CD14-positive monocyte (primary cell): ENCODE measurements at regions not wholly inside any gene's neighbourhood (a gene's known extent, or its start where the extent isn't known, plus 50 kb on each side); places are given as distances from the start of the nearest gene placed in this dataset.

Source experiments
- DNase-seq, 3 donors: peaks; one replicate each; pipeline ENCODE4 v3.0.0-alpha.2; 2011 to 2022
- H2AFZ ChIP-seq: 2 replicates; pipeline ENCODE4 v1.6.0; 2012; ENCODE audit warnings: mild to moderate bottlenecking, low read depth, low read length, inconsistent platforms; ENCODE audit not compliant: insufficient read depth, poor library complexity, severe bottlenecking
- H3K27ac ChIP-seq, 2 donors: 1 replicate in 1 of 2; 2 replicates in 1 of 2; pipeline ENCODE4 v1.5.1; 2012 to 2013; ENCODE audit warnings: low read length in 2 of 2, control low read depth in 1 of 2, inconsistent platforms in 1 of 2, low read depth in 1 of 2, mild to moderate bottlenecking in 1 of 2
- H3K27me3 ChIP-seq, 2 donors: one replicate each; pipeline versions ENCODE4 v1.6.0 to v1.6.1; 2011 to 2013; ENCODE audit warnings: low read length in 2 of 2; ENCODE audit not compliant: control insufficient read depth in 2 of 2, insufficient read depth in 2 of 2
- H3K36me3 ChIP-seq, 2 donors: replicated peaks in 1 of 2; 1 replicate in 1 of 2; 2 replicates in 1 of 2; pipeline versions ENCODE4 v1.5.1 to v1.6.1; 2012 to 2013; ENCODE audit warnings: low read length in 2 of 2, control low read depth in 1 of 2, inconsistent platforms in 1 of 2, mild to moderate bottlenecking in 1 of 2; ENCODE audit not compliant: insufficient read depth in 2 of 2, control insufficient read depth in 1 of 2
- H3K4me1 ChIP-seq, 2 donors: 1 replicate in 1 of 2; 2 replicates in 1 of 2; pipeline versions ENCODE4 v1.5.1 to v1.6.1; 2012 to 2013; ENCODE audit warnings: low read length in 2 of 2, control low read depth in 1 of 2, inconsistent platforms in 1 of 2, mild to moderate bottlenecking in 1 of 2, moderate library complexity in 1 of 2; ENCODE audit not compliant: insufficient read depth in 2 of 2, control insufficient read depth in 1 of 2
- H3K4me2 ChIP-seq: replicated peaks from 2 replicates; pipeline ENCODE3; 2012; ENCODE audit warnings: low read length, moderate library complexity, mild to moderate bottlenecking; ENCODE audit not compliant: poor library complexity, severe bottlenecking; ENCODE audit errors: extremely low read depth
- H3K4me3 ChIP-seq, 3 experiments: fragments of 200-600 bp in 1 of 3; sonication (generic) in 1 of 3; replicated peaks in 1 of 3; 1 replicate in 2 of 3; 2 replicates in 1 of 3; pipeline ENCODE4 v1.5.1; 2011 to 2013; ENCODE audit warnings: low read length in 3 of 3, mild to moderate bottlenecking in 3 of 3, control low read depth in 2 of 3, low read depth in 2 of 3, inconsistent platforms in 1 of 3, moderate library complexity in 1 of 3
- H3K79me2 ChIP-seq: 2 replicates; pipeline ENCODE4 v1.6.0; 2012; ENCODE audit warnings: mild to moderate bottlenecking, control low read depth, inconsistent platforms, low read length, moderate library complexity; ENCODE audit not compliant: insufficient read depth
- H3K9ac ChIP-seq: 2 replicates; pipeline ENCODE4 v1.6.0; 2017; ENCODE audit warnings: low read length, mild to moderate bottlenecking; ENCODE audit not compliant: insufficient read depth, poor library complexity, severe bottlenecking
- H3K9me3 ChIP-seq, 2 donors: replicated peaks in 1 of 2; 1 replicate in 1 of 2; 2 replicates in 1 of 2; pipeline versions ENCODE4 v1.5.1 to v1.6.1; 2012 to 2013; ENCODE audit warnings: low read length in 2 of 2, control low read depth in 1 of 2; ENCODE audit not compliant: control insufficient read depth in 1 of 2, insufficient read depth in 1 of 2
- H4K20me1 ChIP-seq: 2 replicates; pipeline ENCODE4 v1.6.0; 2012; ENCODE audit warnings: mild to moderate bottlenecking, low read length, control low read depth, moderate library complexity; ENCODE audit not compliant: insufficient read depth
- H3K27ac Mint-ChIP-seq, 7 donors: one replicate each; pipeline ENCODE4 v1.8.0; 2020; ENCODE audit warnings: mild to moderate bottlenecking in 7 of 7, mixed read lengths in 7 of 7, moderate library complexity in 6 of 7, inconsistent platforms in 2 of 7
- H3K27me3 Mint-ChIP-seq, 3 donors: one replicate each; pipeline ENCODE4 v1.8.0; 2021 to 2022; ENCODE audit warnings: low read depth in 3 of 3, mild to moderate bottlenecking in 3 of 3, mixed read lengths in 3 of 3, moderate library complexity in 3 of 3, inconsistent platforms in 1 of 3
- H3K36me3 Mint-ChIP-seq, 2 donors: one replicate each; pipeline ENCODE4 v1.8.0; 2020; ENCODE audit warnings: mixed read lengths in 2 of 2, inconsistent platforms in 1 of 2, mild to moderate bottlenecking in 1 of 2
- H3K4me1 Mint-ChIP-seq: one replicate; pipeline ENCODE4 v1.8.0; 2020; ENCODE audit warnings: mild to moderate bottlenecking, mixed read lengths
- H3K4me3 Mint-ChIP-seq, 2 donors: one replicate each; pipeline ENCODE4 v1.8.0; 2020; ENCODE audit warnings: mild to moderate bottlenecking in 2 of 2, mixed read lengths in 2 of 2, moderate library complexity in 1 of 2
- H3K9me3 Mint-ChIP-seq, 7 donors: one replicate each; pipeline ENCODE4 v1.8.0; 2020 to 2022; ENCODE audit warnings: mixed read lengths in 7 of 7, mild to moderate bottlenecking in 6 of 7, moderate library complexity in 6 of 7, inconsistent platforms in 2 of 7
- WGBS: methylation state at CpG from one replicate; pipeline ENCODE4 v1.1.5; 2013; ENCODE audit warnings: missing lambda C conversion rate; ENCODE audit not compliant: insufficient coverage; 5-methylcytosine and 5-hydroxymethylcytosine counted together
- intact Hi-C, 2 donors: fragments of 100-400 bp; cut with micrococcal nuclease; formaldehyde crosslinking; loops; one replicate each; pipeline versions ENCODE4 v1.15.0 to v1.15.1; 2023
- TF ChIP-seq, protein P1 (sequence below): fragments of 200-600 bp; IDR thresholded peaks from one replicate; pipeline ENCODE4 v1.8.0; 2022; ENCODE audit warnings: antibody characterized with exemption, mild to moderate bottlenecking

DNA sequence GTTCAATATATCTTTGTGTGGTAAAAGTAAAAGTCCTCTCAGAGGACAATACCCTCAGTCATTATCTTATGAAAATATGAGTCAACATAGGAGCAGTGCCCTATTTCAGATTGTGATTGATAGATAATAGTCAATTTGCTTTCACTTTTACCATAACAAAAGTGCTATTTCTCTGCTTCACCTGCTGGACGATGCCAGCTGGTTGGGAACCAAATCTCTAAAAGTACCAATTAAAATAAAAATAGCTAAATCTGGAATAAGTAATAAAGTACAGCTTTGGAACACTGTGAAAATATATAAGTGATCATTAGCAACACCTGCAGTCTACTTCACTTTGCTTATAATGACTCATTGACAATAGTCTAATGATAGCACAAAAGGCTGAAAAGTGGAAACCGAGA lies 390.3 kb upstream of the AGTR1 start:
- Histone ChIP-seq H3K4me2 (no peak overlapping the region), H3K9me3 (no peaks in the 10 kb centered on the region), H3K4me1 (no peaks in the 10 kb centered on the region), H2AFZ (no peak overlapping the region), H3K27me3 (no peaks in the 10 kb centered on the region), H4K20me1 (no peaks in the 10 kb centered on the region), H3K27ac (no peak overlapping the region), H3K36me3 (no peaks in the 10 kb centered on the region), H3K9ac (no peak overlapping the region), H3K4me3 (no peak overlapping the region), H3K79me2 (no peaks in the 10 kb centered on the region)
- WGBS: no CpG with 5 or more reads among the region's 2 CpGs
- TF ChIP-seq, protein P1, sequence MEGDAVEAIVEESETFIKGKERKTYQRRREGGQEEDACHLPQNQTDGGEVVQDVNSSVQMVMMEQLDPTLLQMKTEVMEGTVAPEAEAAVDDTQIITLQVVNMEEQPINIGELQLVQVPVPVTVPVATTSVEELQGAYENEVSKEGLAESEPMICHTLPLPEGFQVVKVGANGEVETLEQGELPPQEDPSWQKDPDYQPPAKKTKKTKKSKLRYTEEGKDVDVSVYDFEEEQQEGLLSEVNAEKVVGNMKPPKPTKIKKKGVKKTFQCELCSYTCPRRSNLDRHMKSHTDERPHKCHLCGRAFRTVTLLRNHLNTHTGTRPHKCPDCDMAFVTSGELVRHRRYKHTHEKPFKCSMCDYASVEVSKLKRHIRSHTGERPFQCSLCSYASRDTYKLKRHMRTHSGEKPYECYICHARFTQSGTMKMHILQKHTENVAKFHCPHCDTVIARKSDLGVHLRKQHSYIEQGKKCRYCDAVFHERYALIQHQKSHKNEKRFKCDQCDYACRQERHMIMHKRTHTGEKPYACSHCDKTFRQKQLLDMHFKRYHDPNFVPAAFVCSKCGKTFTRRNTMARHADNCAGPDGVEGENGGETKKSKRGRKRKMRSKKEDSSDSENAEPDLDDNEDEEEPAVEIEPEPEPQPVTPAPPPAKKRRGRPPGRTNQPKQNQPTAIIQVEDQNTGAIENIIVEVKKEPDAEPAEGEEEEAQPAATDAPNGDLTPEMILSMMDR: no peak
- intact Hi-C loops: no loop called here
- Mint-ChIP-seq H3K4me3 (no peak overlapping the region), H3K36me3 (no peaks in the 10 kb centered on the region), H3K27ac (no peak overlapping the region), H3K4me1 (no peaks in the 10 kb centered on the region), H3K9me3 (peaks cover 0 to 4% (median 0%) of the 10 kb centered on the region in 7 donors), H3K27me3 (peaks cover 0 to 2% (median 0%) of the 10 kb centered on the region in 3 donors)
- no peak for DNase-seq

DNA sequence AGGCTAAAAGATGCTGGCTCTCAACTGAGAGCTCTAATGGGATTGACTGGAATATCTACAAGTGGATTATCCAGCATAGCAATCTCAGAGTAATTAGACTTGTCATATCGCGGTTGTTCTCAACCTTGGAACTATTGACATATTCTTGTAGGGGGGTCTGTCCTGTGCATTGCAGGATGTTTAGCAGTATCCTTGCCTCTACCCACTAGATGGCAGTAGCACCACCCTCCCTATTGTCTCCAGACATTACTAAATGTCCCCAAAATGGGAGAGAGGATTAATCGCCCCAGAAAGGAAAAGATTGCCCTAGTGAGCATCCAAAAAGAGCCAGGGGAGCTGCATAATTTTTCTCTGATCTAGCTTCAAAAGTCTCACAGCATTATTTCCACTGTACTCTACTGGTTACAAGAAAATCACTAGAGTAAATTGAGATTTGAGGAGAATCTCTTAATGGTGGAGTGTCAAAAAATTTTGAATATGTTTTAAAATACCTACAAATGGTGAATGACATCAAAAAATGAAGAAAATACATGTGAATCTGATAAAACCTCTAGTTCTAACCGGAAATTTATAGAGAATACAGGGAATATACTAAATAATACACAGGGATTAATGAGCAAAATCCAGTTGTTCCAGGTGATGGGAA lies 388.2 kb upstream of the AGTR1 start:
- Mint-ChIP-seq H3K9me3 (peaks cover 0 to 4% (median 0%) of the 10 kb centered on the region in 7 donors), H3K27ac (no peak overlapping the region), H3K4me1 (no peaks in the 10 kb centered on the region), H3K4me3 (no peak overlapping the region), H3K36me3 (no peaks in the 10 kb centered on the region), H3K27me3 (peaks cover 0 to 2% (median 0%) of the 10 kb centered on the region in 3 donors)
- H3K79me2 ChIP-seq: no peaks in the 10 kb centered on the region
- TF ChIP-seq, protein P1: peak; percentile 72
- H4K20me1 ChIP-seq: no peaks in the 10 kb centered on the region
- intact Hi-C loops: no loop called here
- H3K4me1 ChIP-seq: no peaks in the 10 kb centered on the region
- H3K9ac ChIP-seq: no peak overlapping the region
- H3K4me3 ChIP-seq: no peak overlapping the region
- H3K36me3 ChIP-seq: no peaks in the 10 kb centered on the region
- peaks cover 0 to 2% of the 10 kb centered on the region in 2 donors for H3K27me3 ChIP-seq
- H3K27ac ChIP-seq: no peak overlapping the region
- no CpG with 5 or more reads among the region's 4 CpGs for WGBS
- H3K4me2 ChIP-seq: no peak overlapping the region
- no peaks in the 10 kb centered on the region for H3K9me3 ChIP-seq
- no peak overlapping the region for H2AFZ ChIP-seq
- peak; percentile 6 to 35 (median 7) for DNase-seq
